ENCODE measurements at regions not wholly inside any gene's neighbourhood (a gene's known extent, or its start where the extent isn't known, plus 50 kb on each side); places are given as distances from the start of the nearest gene placed in this dataset.

GRCh38 chr7:3168869-3169268, 125.2 kb upstream of the CARD11 start:
- peaks cover 23% of the 10 kb centered on the region for H3K27me3 ChIP-seq
- H3K4me1 ChIP-seq: no peaks in the 10 kb centered on the region
- H3K9me3 ChIP-seq: peaks cover 0 to 5% (median 0%) of the 10 kb centered on the region in 3 donors
- no peaks in the 10 kb centered on the region for H3K36me3 ChIP-seq
- TF ChIP-seq EP300 (IDR thresholded peaks at IDR 0.05) (no peak), CTCF (IDR thresholded peaks at IDR 0.05) (no peak), POLR2A (IDR thresholded peaks at IDR 0.05) (no peak), POLR2AphosphoS5 (IDR thresholded peaks at IDR 0.05) (no peak)
- WGBS, 2 donors (ENCODE audit: low coverage in 1 of 2): 70% methylated on average over 4 of the region's 10 CpGs; no CpG with 5 or more reads in 1 of the 2 donors
- ATAC-seq: no peak
- H3K27ac ChIP-seq: no peak overlapping the region
- H3K4me3 ChIP-seq: no peak overlapping the region

- H3K4me3 ChIP-seq: no peak overlapping the region
- 83 to 100% methylated on average over 2 of the region's 7 CpGs for WGBS, 2 donors (ENCODE audit: low coverage in 1 of 2)
Measured at GRCh38 chr7:3172768-3173280, 128.2 kb upstream of the SDK1 start.

GRCh38 chr7:3174515-3175284, 126.4 kb upstream of the SDK1 start:
- H3K36me3 ChIP-seq: no peaks in the 10 kb centered on the region
- peaks cover 0 to 5% (median 0%) of the 10 kb centered on the region in 3 donors for H3K9me3 ChIP-seq
- no peak for ATAC-seq
- no peak overlapping the region for H3K4me3 ChIP-seq
- H3K4me1 ChIP-seq: no peaks in the 10 kb centered on the region
- WGBS, 2 donors (ENCODE audit: low coverage in 1 of 2): 87 to 89% methylated on average over 8 to 14 of the region's 15 CpGs
- H3K27ac ChIP-seq: no peak overlapping the region
- H3K27me3 ChIP-seq: no peaks in the 10 kb centered on the region
- TF ChIP-seq POLR2A (IDR thresholded peaks at IDR 0.05): no peak
- TF ChIP-seq CTCF (IDR thresholded peaks at IDR 0.05): no peak
- no peak for TF ChIP-seq EP300 (IDR thresholded peaks at IDR 0.05)
- no peak for TF ChIP-seq POLR2AphosphoS5 (IDR thresholded peaks at IDR 0.05)

More at GRCh38 chr7:3172768-3173280, 128.2 kb upstream of the SDK1 start:
- Histone ChIP-seq H3K36me3 (no peaks in the 10 kb centered on the region), H3K27ac (no peak overlapping the region), H3K27me3 (peaks cover 14% of the 10 kb centered on the region), H3K9me3 (peaks cover 0 to 5% (median 0%) of the 10 kb centered on the region in 3 donors), H3K4me1 (no peaks in the 10 kb centered on the region)
- ATAC-seq: no peak
- TF ChIP-seq POLR2A (IDR thresholded peaks at IDR 0.05) (no peak), POLR2AphosphoS5 (IDR thresholded peaks at IDR 0.05) (no peak), CTCF (IDR thresholded peaks at IDR 0.05) (no peak), EP300 (IDR thresholded peaks at IDR 0.05) (no peak)

- no peak overlapping the region for H3K27ac ChIP-seq
- no peak for TF ChIP-seq EP300 (IDR thresholded peaks at IDR 0.05)
- TF ChIP-seq POLR2AphosphoS5 (IDR thresholded peaks at IDR 0.05): no peak
- no peak for TF ChIP-seq POLR2A (IDR thresholded peaks at IDR 0.05)
- no peak for TF ChIP-seq CTCF (IDR thresholded peaks at IDR 0.05)
- H3K9me3 ChIP-seq: peaks cover 0 to 5% (median 0%) of the 10 kb centered on the region in 3 donors
- WGBS, 2 donors (ENCODE audit: low coverage in 1 of 2): 60 to 75% methylated on average over 1 to 9 of the region's 9 CpGs
- no peak for ATAC-seq
- H3K4me3 ChIP-seq: no peak overlapping the region
- no peaks in the 10 kb centered on the region for H3K36me3 ChIP-seq
- no peaks in the 10 kb centered on the region for H3K27me3 ChIP-seq
- no peaks in the 10 kb centered on the region for H3K4me1 ChIP-seq
Measured at GRCh38 chr7:3175285-3175902, 125.7 kb upstream of the SDK1 start.

All from gastroesophageal sphincter (tissue), 4 donors.